Nephron (organoid): ENCODE measurements at regions not wholly inside any gene's neighbourhood (a gene's known extent, or its start where the extent isn't known, plus 50 kb on each side); places are given as distances from the start of the nearest gene placed in this dataset.

Source experiments
- H3K27ac Mint-ChIP-seq, 3 experiments: 2 replicates each; pipeline ENCODE4 v1.8.0; 2020; ENCODE audit warnings: mixed read lengths in 3 of 3, mild to moderate bottlenecking in 2 of 3, moderate library complexity in 1 of 3
- H3K27me3 Mint-ChIP-seq: 2 replicates; pipeline ENCODE4 v1.8.0; 2021; ENCODE audit warnings: low read depth, mild to moderate bottlenecking, moderate library complexity, mixed read lengths
- H3K36me3 Mint-ChIP-seq: 2 replicates; pipeline ENCODE4 v1.8.0; 2020; ENCODE audit warnings: low read depth, mixed read lengths
- H3K4me1 Mint-ChIP-seq: 2 replicates; pipeline ENCODE4 v1.8.0; 2020; ENCODE audit warnings: mixed read lengths
- H3K4me3 Mint-ChIP-seq, 3 experiments: 2 replicates each; pipeline ENCODE4 v1.8.0; 2020; ENCODE audit warnings: mild to moderate bottlenecking in 3 of 3, mixed read lengths in 3 of 3, moderate library complexity in 2 of 3
- H3K9me3 Mint-ChIP-seq: 2 replicates; pipeline ENCODE4 v1.8.0; 2020; ENCODE audit warnings: mixed read lengths
- TF ChIP-seq, protein P1 (sequence below), 3 experiments: fragments of 200-600 bp; sonication (generic); IDR thresholded peaks; one replicate each; pipeline ENCODE4 v1.5.0; 2021; ENCODE audit warnings: antibody characterized with exemption in 3 of 3; ENCODE audit not compliant: unreplicated experiment in 3 of 3

DNA sequence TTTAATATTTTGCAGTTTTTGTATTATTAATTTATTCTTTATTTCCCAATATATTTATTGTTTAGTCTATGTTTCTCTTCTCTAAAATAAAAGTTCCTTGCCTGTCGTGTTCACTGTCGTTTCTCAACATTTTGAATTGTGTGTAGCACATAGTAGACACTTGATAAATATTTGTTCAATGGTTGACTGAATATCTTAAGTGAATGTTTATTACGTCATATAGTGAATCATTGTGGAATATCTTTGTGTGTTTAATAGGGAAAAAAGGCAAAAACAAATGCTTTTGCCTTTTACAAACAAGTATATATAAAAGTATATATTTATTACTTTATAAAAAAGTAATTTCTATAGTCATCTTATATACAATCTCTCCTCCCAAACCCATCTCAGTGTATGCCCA is 572.3 kb downstream of the EPHA3 start:
- no peaks in the 10 kb centered on the region for H3K4me1 Mint-ChIP-seq
- no peak overlapping the region for H3K27ac Mint-ChIP-seq
- TF ChIP-seq, protein P1, sequence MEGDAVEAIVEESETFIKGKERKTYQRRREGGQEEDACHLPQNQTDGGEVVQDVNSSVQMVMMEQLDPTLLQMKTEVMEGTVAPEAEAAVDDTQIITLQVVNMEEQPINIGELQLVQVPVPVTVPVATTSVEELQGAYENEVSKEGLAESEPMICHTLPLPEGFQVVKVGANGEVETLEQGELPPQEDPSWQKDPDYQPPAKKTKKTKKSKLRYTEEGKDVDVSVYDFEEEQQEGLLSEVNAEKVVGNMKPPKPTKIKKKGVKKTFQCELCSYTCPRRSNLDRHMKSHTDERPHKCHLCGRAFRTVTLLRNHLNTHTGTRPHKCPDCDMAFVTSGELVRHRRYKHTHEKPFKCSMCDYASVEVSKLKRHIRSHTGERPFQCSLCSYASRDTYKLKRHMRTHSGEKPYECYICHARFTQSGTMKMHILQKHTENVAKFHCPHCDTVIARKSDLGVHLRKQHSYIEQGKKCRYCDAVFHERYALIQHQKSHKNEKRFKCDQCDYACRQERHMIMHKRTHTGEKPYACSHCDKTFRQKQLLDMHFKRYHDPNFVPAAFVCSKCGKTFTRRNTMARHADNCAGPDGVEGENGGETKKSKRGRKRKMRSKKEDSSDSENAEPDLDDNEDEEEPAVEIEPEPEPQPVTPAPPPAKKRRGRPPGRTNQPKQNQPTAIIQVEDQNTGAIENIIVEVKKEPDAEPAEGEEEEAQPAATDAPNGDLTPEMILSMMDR (IDR thresholded peaks at IDR 0.05; ENCODE audit: unreplicated experiment in 3 of 3), result no peak
- H3K36me3 Mint-ChIP-seq, result no peaks in the 10 kb centered on the region
- H3K4me3 Mint-ChIP-seq, result no peak overlapping the region
- H3K27me3 Mint-ChIP-seq, result no peaks in the 10 kb centered on the region
- H3K9me3 Mint-ChIP-seq, result no peaks in the 10 kb centered on the region

DNA sequence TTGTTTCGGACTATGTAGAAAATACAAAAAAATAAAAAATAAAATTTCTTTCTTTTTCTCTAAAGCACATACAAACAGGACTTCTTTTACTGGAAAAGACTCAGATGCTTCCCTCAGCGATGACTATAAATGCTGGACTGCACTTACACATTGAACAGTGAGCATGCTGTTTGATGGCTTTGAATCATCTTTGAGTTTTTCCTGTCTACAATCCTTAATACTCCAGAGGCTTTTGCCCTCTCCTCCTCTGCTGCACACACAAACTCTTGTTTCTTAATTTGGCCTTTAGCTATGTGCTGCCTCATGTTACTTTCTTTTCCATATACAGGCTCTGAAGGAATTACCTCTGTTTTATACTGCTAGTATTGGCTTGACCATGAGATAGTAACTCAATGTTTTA is 575.1 kb downstream of the EPHA3 start:
- Mint-ChIP-seq H3K36me3 (no peaks in the 10 kb centered on the region), H3K4me3 (no peak overlapping the region), H3K27me3 (no peaks in the 10 kb centered on the region), H3K4me1 (peaks cover 13% of the 10 kb centered on the region), H3K27ac (no peak overlapping the region), H3K9me3 (no peaks in the 10 kb centered on the region)
- TF ChIP-seq, protein P1 (IDR thresholded peaks at IDR 0.05; ENCODE audit: unreplicated experiment in 3 of 3), result no peak

DNA sequence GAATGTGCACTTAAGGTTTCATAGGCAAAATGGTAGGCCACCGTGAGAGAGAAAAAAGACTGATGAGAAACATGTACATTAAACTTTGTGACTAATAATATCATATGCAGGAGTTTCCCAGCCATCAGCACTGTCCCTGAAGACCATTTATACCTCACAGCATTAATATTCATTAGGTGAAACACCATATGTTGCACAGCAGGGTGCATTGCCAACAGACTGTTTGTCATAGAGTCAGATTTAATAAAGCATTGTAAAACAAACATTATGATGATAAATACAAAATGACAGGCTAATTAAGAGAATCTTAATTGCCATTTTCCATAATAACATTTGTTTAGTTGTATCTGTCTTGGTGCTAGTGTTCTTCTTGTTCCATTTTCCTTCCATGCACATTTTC is 578.3 kb downstream of the EPHA3 start:
- no peaks in the 10 kb centered on the region for H3K36me3 Mint-ChIP-seq
- H3K4me1 Mint-ChIP-seq, result peaks cover 13% of the 10 kb centered on the region
- H3K27ac Mint-ChIP-seq, result peak overlapping the region; percentile 15 to 24 (median 18)
- TF ChIP-seq, protein P1 (IDR thresholded peaks at IDR 0.05; ENCODE audit: unreplicated experiment in 3 of 3), result no peak
- H3K27me3 Mint-ChIP-seq, result no peaks in the 10 kb centered on the region
- no peak overlapping the region for H3K4me3 Mint-ChIP-seq
- no peaks in the 10 kb centered on the region for H3K9me3 Mint-ChIP-seq

DNA sequence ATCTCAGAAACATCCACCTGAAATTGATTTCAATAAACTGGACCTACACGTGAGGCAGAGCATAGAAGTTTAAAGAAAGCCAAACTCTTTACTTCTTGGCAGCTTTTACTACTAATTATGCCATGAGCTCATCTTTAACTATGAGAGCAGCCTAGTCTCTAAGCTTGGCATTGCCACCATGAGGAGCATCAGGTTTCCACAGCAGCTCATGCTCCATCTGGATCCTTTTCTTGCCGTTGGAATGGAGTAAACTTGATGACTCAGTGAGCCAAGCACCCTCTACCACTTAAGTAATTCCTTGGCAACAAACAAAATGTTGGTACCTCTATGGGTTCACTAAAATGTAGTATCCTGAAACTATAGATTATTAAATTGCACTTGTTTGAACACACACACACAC is 583.2 kb downstream of the EPHA3 start:
- Mint-ChIP-seq H3K36me3 (no peaks in the 10 kb centered on the region), H3K27me3 (no peaks in the 10 kb centered on the region), H3K4me3 (no peak overlapping the region), H3K9me3 (no peaks in the 10 kb centered on the region), H3K4me1 (peaks cover 9% of the 10 kb centered on the region), H3K27ac (no peak overlapping the region)
- TF ChIP-seq, protein P1 (IDR thresholded peaks at IDR 0.05; ENCODE audit: unreplicated experiment in 3 of 3), result no peak

DNA sequence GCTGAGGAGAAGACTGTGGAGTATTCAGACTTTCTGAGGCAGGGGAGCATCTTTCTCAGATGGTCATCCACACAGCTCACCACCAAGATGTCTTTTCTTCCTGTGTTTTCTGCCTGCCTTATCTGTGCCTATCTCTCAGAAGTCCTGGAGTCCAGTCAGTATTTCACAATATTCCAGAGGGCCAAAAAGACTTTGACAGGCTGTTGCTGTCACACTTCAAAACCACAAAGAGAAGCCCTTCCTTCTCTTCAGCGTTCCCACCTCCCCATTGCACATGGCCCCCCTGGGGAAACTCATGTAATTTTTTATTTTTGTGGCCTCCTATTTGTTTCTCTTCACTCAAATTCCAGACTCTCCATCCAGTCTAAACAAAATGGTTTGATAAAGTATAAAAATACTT is 585.2 kb downstream of the EPHA3 start:
- Mint-ChIP-seq H3K4me3 (no peak overlapping the region), H3K36me3 (no peaks in the 10 kb centered on the region), H3K27ac (no peak overlapping the region), H3K27me3 (no peaks in the 10 kb centered on the region), H3K4me1 (no peaks in the 10 kb centered on the region), H3K9me3 (no peaks in the 10 kb centered on the region)
- TF ChIP-seq, protein P1 (IDR thresholded peaks at IDR 0.05; ENCODE audit: unreplicated experiment in 3 of 3), result no peak

DNA sequence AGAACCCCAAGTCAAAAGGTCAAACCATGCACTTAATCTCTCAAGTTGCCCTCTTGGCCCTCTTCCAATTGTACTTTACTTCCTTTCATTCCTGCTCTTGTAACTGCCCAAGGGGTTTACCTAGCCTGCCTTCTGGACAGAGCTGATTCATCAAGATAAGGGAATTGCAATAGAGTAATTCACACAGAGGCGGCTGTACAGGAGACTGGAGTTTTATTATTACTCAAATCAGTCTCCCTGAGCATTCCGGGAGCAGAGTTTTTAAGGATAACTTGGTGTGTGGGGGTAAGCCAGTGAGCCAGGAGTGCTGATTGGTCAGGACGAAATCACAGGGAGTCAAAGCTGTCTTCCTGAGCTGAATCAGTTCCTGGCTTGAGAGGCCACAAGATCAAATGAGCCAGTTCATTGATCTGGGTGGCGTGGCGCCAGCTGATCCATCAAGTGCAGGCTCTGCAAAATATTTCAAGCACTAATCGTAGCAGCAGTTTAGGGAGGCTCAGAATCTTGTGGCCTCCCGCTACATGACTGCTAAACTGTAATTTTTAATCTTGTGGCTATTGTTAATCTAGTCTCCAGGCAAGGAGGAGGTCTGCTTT is 590.0 kb downstream of the EPHA3 start:
- TF ChIP-seq, protein P1 (IDR thresholded peaks at IDR 0.05; ENCODE audit: unreplicated experiment in 3 of 3), result no peak
- Mint-ChIP-seq H3K4me3 (no peak overlapping the region), H3K4me1 (no peaks in the 10 kb centered on the region), H3K9me3 (peaks cover 8% of the 10 kb centered on the region), H3K27me3 (peaks cover 4% of the 10 kb centered on the region), H3K27ac (peak overlapping the region in 1 of 3 experiments; percentile 55), H3K36me3 (no peaks in the 10 kb centered on the region)
